Endothelial cell of umbilical vein (primary cell): ENCODE measurements at regions not wholly inside any gene's neighbourhood (a gene's known extent, or its start where the extent isn't known, plus 50 kb on each side); places are given as distances from the start of the nearest gene placed in this dataset.

Experiments used
- BruUV-seq: library from RNA; stranded (reverse); fragments of 400-500 nt; replicated peaks from 2 replicates; lab custom pipeline; 2021; lab: Mats Ljungman, UMichigan
- CTCF ChIA-PET: fragments of 300-600, 350-600 bp; sonication (Branson Sonifier 250); formaldehyde crosslinking; loops from one replicate; lab custom pipeline; 2021; ENCODE audit warnings: antibody characterized with exemption, inconsistent platforms; lab: Charles Lee
- POLR2A ChIA-PET: fragments of 300-600, 350-600 bp; sonication (Branson Sonifier 250); formaldehyde crosslinking; loops from one replicate; lab custom pipeline; 2021; ENCODE audit warnings: antibody characterized with exemption, inconsistent platforms; lab: Charles Lee
- DNase-seq: peaks from one replicate; pipeline ENCODE4 v3.0.0-alpha.2; 2011; ENCODE audit warnings: low read depth, low spot score
- FAIRE-seq: peaks from 2 replicates; lab custom pipeline; 2011; peaks lifted over from hg19 to GRCh38; lab: Jason Lieb, UNC
- H2AFZ ChIP-seq: 2 replicates; pipeline ENCODE4 v1.6.0; 2012; ENCODE audit warnings: low read depth, low read length, control low read depth, inconsistent platforms
- H3K27ac ChIP-seq: 2 replicates; pipeline ENCODE4 v1.5.1; 2011; ENCODE audit warnings: low read depth, mild to moderate bottlenecking, control low read depth, low read length, moderate library complexity; ENCODE audit not compliant: insufficient read depth
- H3K27me3 ChIP-seq, 2 experiments: 2 replicates each; pipeline versions ENCODE4 v1.6.0 to v1.6.1; 2011; ENCODE audit warnings: low read length in 2 of 2, mixed read lengths in 1 of 2; ENCODE audit not compliant: control insufficient read depth in 2 of 2, insufficient read depth in 2 of 2
- H3K36me3 ChIP-seq, 2 experiments: 2 replicates in 1 of 2; 3 replicates in 1 of 2; pipeline ENCODE4 v1.5.1; 2011; ENCODE audit warnings: low read length in 2 of 2, mild to moderate bottlenecking in 1 of 2, moderate library complexity in 1 of 2; ENCODE audit not compliant: control insufficient read depth in 2 of 2, insufficient read depth in 2 of 2; ENCODE audit errors: extremely low read depth in 1 of 2
- H3K4me1 ChIP-seq: 3 replicates; pipeline ENCODE4 v1.5.1; 2011; ENCODE audit warnings: mild to moderate bottlenecking, low read length; ENCODE audit not compliant: control insufficient read depth, insufficient read depth; ENCODE audit errors: extremely low read depth
- H3K4me2 ChIP-seq: 2 replicates; pipeline ENCODE4 v1.6.1; 2011; ENCODE audit warnings: low read length, control low read depth, mixed read lengths; ENCODE audit not compliant: insufficient read depth
- H3K4me3 ChIP-seq, 3 experiments: fragments of 200-600 bp in 1 of 3; sonication (generic), shearing (Covaris generic) in 1 of 3; replicated peaks in 1 of 3; 2 replicates each; pipeline ENCODE4 v1.5.1; 2011 to 2016; ENCODE audit warnings: control low read depth in 3 of 3, low read length in 3 of 3, mild to moderate bottlenecking in 2 of 3, inconsistent platforms in 1 of 3, low read depth in 1 of 3, moderate library complexity in 1 of 3; ENCODE audit not compliant: insufficient read depth in 1 of 3
- H3K79me2 ChIP-seq: 2 replicates; pipeline ENCODE4 v1.6.0; 2012; ENCODE audit warnings: low read length, inconsistent platforms; ENCODE audit not compliant: control insufficient read depth, insufficient read depth
- H3K9ac ChIP-seq: replicated peaks from 2 replicates; pipeline ENCODE3; 2011; ENCODE audit warnings: low read length, control low read depth; ENCODE audit not compliant: insufficient read depth; ENCODE audit errors: extremely low read depth
- H3K9me1 ChIP-seq: replicated peaks from 3 replicates; pipeline ENCODE4 v1.6.0; 2011; ENCODE audit warnings: mild to moderate bottlenecking, low read length; ENCODE audit not compliant: control insufficient read depth, insufficient read depth; ENCODE audit errors: extremely low read depth
- H3K9me3 ChIP-seq: replicated peaks from 2 replicates; pipeline ENCODE4 v1.5.1; 2012; ENCODE audit warnings: low read length, inconsistent platforms; ENCODE audit not compliant: control insufficient read depth, insufficient read depth
- H4K20me1 ChIP-seq: replicated peaks from 2 replicates; pipeline ENCODE3; 2011; ENCODE audit warnings: mild to moderate bottlenecking, low read length; ENCODE audit not compliant: control insufficient read depth, insufficient read depth; ENCODE audit errors: extremely low read depth
- CTCF ChIP-seq, 2 donors: IDR thresholded peaks; 1 replicate in 1 of 2; 2 replicates in 1 of 2; pipeline ENCODE4 v1.5.1; 2011; ENCODE audit warnings: low read length in 2 of 2, mild to moderate bottlenecking in 2 of 2, moderate library complexity in 2 of 2, control low read depth in 1 of 2, inconsistent platforms in 1 of 2, low read depth in 1 of 2; ENCODE audit not compliant: insufficient read depth in 1 of 2; ENCODE audit errors: extremely low read depth in 1 of 2
- EZH2 ChIP-seq: IDR thresholded peaks from 2 replicates; pipeline ENCODE4 v1.6.1; 2012; ENCODE audit warnings: borderline replicate concordance, low read depth, mild to moderate bottlenecking, moderate library complexity, low read length, inconsistent platforms; ENCODE audit not compliant: severe bottlenecking
- FOS ChIP-seq: IDR thresholded peaks from 2 replicates; pipeline ENCODE4 v1.6.1; 2011; ENCODE audit warnings: mild to moderate bottlenecking, low read length, moderate library complexity, borderline replicate concordance; ENCODE audit not compliant: insufficient read depth
- GATA2 ChIP-seq: IDR thresholded peaks from 2 replicates; pipeline ENCODE4 v1.7.0; 2011; ENCODE audit warnings: low read depth, mild to moderate bottlenecking, moderate library complexity, mixed read lengths, low read length; ENCODE audit not compliant: insufficient read length, insufficient read depth
- JUN ChIP-seq: IDR thresholded peaks from 2 replicates; pipeline ENCODE4 v1.6.1; 2011; ENCODE audit warnings: borderline replicate concordance, low read depth; ENCODE audit not compliant: insufficient read length, insufficient read depth
- MAX ChIP-seq: IDR thresholded peaks from 2 replicates; pipeline ENCODE4 v1.6.1; 2011; ENCODE audit not compliant: insufficient read depth, insufficient read length
- MYC ChIP-seq: IDR thresholded peaks from one replicate; pipeline ENCODE4 v1.6.1; 2011; ENCODE audit warnings: mild to moderate bottlenecking, low read depth, low read length
- POLR2A ChIP-seq: IDR thresholded peaks from 2 replicates; pipeline ENCODE4 v1.6.1; 2012; ENCODE audit warnings: low read depth, mild to moderate bottlenecking, control low read depth, low read length
- POLR2AphosphoS5 ChIP-seq: IDR thresholded peaks from 2 replicates; pipeline ENCODE4 v1.6.1; 2012; ENCODE audit warnings: low read depth, mild to moderate bottlenecking, control low read depth, low read length, moderate library complexity; ENCODE audit not compliant: insufficient read depth
- dilution Hi-C: fragments of 300-500 bp; cut with MboI; formaldehyde crosslinking; loops from one replicate; pipeline ENCODE4 v1.15.0; 2019; ENCODE audit warnings: low sequenced_read_pairs; ENCODE audit not compliant: extremely low pct_ligation_motif_present
- intact Hi-C: fragments of 100-400 bp; cut with micrococcal nuclease; formaldehyde crosslinking; loops from one replicate; pipeline ENCODE4 v1.10.0; 2022

DNA sequence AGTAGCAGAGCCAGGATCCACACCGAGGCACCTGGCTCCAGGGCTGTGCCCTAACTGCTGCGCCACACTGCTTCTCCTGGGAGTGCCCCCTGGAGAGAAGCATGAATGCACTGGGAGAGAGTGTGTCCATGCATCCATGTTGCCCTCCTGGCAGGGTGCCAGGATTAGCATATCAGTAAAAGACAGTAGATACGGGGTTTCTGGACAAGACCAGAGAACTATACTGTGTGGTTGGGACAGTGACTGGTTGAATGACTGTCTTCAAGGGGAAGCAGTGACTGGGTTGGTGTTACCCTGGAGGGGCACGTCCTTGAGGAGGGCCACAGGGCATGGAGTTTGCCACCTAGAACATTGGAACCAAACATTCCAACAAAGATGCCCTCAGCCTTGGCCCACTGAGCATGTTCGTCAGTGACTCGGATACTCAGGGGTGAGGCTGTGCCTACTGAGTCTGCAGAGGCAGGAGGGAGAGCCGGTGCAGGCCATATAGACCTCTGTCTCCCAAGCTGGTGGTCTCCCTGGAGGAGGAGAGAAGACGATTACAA is 288.8 kb downstream of the CDC5L start:
- ChIA-PET CTCF (interaction anchor here (0.8 to 1.7 kb wide), 3 partner anchors 9 to 201 kb away, joined by 3 to 7 read pairs (median 5); no protein-coding TSS in a partner anchor), POLR2A (no interaction called here)
- H3K9ac ChIP-seq, result no peak overlapping the region
- H3K27ac ChIP-seq, result no peak overlapping the region
- intact Hi-C loops (no loop called here), dilution Hi-C loops (no loop called here)
- no peaks in the 10 kb centered on the region for H3K9me1 ChIP-seq
- no peaks in the 10 kb centered on the region for H4K20me1 ChIP-seq
- no peaks in the 10 kb centered on the region for H3K79me2 ChIP-seq
- no peaks in the 10 kb centered on the region for H3K4me1 ChIP-seq
- no peak overlapping the region for H2AFZ ChIP-seq
- no peak for TF ChIP-seq POLR2A
- TF ChIP-seq GATA2, result no peak
- TF ChIP-seq MYC, result no peak
- no peak for TF ChIP-seq JUN
- TF ChIP-seq FOS, result no peak
- TF ChIP-seq CTCF (IDR thresholded peaks at IDR 0.05; ENCODE audit: extremely low read depth in 1 of 2, insufficient read depth in 1 of 2, low read depth in 1 of 2, low read length in 2 of 2), result no peak
- TF ChIP-seq MAX, result no peak
- TF ChIP-seq POLR2AphosphoS5, result no peak
- TF ChIP-seq EZH2, result no peak
- H3K4me3 ChIP-seq, result no peak overlapping the region
- FAIRE-seq (no peak), DNase-seq (no peak)
- no peaks in the 10 kb centered on the region for H3K36me3 ChIP-seq
- no TSS peak for BruUV-seq
- no peaks in the 10 kb centered on the region for H3K27me3 ChIP-seq
- no peak overlapping the region for H3K4me2 ChIP-seq
- H3K9me3 ChIP-seq, result no peaks in the 10 kb centered on the region
